GM19372 (cell line): ENCODE measurements at regions not wholly inside any gene's neighbourhood (a gene's known extent, or its start where the extent isn't known, plus 50 kb on each side); places are given as distances from the start of the nearest gene placed in this dataset.

Experiments used
- ATAC-seq: cut with Tn5 transposase; IDR thresholded peaks from one replicate; pipeline ENCODE4 v1.9.1; 2021; ENCODE audit warnings: mild to moderate bottlenecking, low read depth, moderate library complexity; ENCODE audit not compliant: unreplicated experiment

GRCh38 chr3:110568246-110568645 lies 503.4 kb upstream of the NECTIN3 start:
- ATAC-seq: no peak

- ATAC-seq: no peak
Observed at GRCh38 chr3:110569073-110569472, 502.5 kb upstream of the NECTIN3 start.

DNA sequence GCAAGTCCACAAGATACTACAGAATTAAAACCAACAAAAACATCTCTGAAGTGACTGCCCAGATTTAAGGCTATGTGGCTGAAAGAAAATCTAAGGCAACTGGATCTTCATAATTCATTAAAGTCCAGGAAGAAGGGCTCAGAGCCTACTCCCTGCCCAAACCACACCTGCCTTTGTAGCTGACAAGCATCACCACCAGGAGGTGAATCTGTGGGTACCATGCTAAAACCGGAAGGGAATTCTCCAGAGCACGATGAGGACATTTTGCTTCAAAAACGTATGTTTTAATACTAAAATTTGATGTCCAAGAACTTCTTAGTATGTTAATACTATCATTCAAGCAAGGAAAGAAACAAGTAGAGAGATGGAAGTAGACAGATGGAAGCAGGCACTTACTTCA lies 495.9 kb upstream of the NECTIN3 start:
- ATAC-seq: no peak

- no peak for ATAC-seq
Observed at GRCh38 chr3:110576960-110577359, 494.7 kb upstream of the NECTIN3 start.

DNA sequence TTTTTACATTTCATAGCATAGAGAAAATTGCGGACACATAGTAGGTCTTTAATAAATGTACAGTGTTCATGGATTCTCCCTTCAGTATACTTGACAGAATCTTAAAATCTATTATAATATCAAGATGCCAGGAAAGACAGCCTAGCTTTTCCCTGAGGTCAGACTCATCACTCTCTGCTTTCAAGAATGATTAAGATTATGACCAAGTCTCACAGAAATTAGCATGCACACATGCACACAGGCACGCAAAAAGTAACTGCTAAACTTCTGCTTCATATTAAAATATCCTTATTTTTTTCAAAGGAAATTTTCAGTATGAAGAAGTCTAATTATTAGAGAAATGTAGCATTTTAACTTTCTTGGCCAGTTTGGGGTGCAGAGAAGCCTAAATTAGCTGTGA lies 493.8 kb upstream of the NECTIN3 start:
- ATAC-seq: no peak

GRCh38 chr3:110579840-110580550 lies 491.6 kb upstream of the NECTIN3 start:
- no peak for ATAC-seq

- no peak for ATAC-seq
Observed at GRCh38 chr3:110583373-110583935, 488.2 kb upstream of the NECTIN3 start.

- ATAC-seq: no peak
Observed at GRCh38 chr3:110588906-110589305, 482.7 kb upstream of the NECTIN3 start.

GRCh38 chr3:110589341-110589740 lies 482.3 kb upstream of the NECTIN3 start:
- ATAC-seq: no peak

DNA sequence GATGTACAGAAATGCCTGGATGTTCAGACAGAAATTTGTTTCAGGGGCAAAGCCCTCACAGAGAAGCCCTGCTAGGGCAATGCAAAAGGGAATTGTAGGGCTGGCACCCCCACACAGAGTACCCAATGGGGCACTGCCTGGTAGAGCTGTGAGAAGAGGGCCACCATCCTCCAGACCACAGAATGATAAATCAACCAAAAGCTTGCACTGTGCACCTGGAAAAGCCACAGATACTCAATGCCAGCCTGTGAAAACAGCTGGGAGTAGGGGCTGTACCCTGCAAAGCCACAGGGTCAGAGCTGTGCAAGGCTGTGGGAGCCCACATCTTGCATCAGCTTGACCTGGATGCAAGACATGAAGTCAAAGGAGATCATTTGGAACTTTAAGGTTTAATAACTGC lies 477.9 kb upstream of the NECTIN3 start:
- ATAC-seq: no peak

- ATAC-seq: no peak
Observed at GRCh38 chr3:110598847-110599490, 472.6 kb upstream of the NECTIN3 start.

- no peak for ATAC-seq
Observed at GRCh38 chr3:110608566-110608965, 463.1 kb upstream of the NECTIN3 start.

GRCh38 chr3:110612045-110612444 lies 459.6 kb upstream of the NECTIN3 start:
- no peak for ATAC-seq

DNA sequence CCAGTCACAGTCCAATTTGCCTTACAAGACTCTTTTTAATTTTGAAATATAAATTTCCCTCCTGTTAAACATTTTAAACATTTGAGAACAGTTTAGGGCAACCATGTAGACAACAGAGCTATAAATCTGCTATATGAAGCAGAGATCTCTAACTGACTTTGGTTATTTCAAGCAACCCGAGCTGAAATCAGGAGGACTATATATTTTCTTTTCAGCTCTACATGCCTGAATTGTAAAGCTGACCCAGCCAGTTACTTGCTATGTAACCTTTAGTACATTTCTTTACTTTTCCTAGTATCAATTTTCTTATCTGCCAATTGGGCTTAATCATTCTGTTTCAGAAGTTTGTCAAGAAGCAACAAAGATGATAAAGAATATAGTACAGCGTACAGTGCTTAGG lies 457.4 kb upstream of the NECTIN3 start:
- no peak for ATAC-seq

DNA sequence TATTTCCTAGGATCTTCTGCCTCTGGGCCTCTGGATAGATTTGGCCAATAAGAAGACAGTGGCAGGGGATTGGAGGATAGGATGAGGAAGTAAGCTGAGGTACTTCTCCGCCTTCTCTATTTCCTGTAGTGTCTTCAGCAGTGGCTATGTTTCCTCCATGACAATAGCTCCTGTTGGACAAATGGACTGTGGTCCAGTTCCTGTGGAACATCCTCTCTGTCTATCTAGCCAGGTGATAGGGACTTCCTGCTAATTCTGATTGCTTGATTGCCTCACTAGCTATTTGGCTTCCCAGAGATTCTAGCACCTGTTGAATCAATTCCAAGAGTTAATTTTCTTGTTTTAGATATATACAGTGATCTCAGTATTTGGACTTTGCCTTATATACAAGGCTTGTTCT lies 456.2 kb upstream of the NECTIN3 start:
- no peak for ATAC-seq

DNA sequence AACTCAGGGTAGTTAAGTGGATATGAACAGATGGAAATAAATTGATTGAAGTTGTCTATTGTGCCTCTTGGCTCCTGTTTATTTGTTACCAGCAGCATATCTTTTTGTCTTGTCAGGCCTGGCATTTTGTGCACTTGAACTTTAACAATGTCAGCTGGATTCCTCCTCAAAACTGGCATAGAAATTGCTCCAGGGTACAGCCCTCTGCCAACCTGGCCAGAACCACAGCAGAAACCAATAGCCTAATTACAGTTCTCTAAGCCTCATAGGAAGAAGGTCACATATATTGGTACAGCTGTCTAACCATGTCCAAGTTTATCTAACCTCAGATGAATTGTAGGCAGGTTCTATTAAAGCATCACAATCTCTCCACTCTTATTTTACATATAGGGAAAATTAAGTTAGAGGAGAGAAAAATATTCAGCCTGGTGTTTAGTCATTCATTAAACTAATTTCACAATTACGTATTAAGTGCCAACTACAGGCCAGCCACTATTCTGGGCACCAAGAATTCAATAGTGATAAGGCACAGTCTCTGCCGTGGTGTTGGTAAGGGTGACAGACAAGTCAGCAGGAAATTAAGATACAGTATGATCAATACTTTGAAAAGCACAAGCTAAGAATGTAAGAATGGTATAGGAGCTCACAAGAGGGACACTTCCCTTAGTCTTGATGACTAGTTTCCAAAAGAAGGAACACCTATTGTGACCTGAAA lies 452.9 kb upstream of the NECTIN3 start:
- no peak for ATAC-seq

DNA sequence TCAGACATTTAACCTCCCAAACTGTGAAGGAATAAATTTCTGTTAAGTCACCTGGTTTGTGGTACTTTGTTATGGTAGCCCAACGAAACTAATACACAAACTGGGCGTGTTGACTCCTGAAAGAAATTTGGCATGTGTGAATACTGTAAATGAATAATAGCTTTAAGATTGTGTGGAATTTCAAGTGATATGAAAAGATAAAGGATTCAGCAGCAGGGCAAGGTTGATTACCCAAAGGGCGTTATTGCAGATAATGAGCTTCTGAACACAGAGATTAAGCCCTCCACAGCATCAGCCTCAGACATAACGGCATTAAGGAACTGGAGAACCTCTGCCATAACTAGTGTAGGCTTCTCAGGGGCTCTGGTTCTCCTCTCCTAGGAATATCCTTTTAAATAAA lies 451.5 kb upstream of the NECTIN3 start:
- ATAC-seq: no peak

DNA sequence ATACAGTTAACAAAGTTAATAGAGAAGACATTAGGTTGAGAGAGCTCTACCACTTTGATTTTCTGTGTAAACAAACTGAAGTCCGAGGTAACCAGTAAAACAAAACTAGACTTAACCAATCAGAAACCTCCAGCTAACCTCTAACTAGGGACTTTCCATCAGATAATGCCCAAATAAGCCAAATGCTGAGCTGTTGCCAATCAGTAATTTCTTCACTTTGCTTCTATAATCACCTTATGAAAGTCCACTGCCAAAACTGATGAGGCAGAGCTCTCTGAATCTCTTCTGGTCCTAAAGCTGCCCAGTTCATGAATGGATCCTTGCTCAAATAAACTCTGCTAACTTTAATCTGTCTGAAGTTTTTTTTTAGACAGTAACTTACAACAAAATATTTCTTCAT lies 448.0 kb upstream of the NECTIN3 start:
- no peak for ATAC-seq

GRCh38 chr3:110624576-110624975 lies 447.0 kb upstream of the NECTIN3 start:
- no peak for ATAC-seq

DNA sequence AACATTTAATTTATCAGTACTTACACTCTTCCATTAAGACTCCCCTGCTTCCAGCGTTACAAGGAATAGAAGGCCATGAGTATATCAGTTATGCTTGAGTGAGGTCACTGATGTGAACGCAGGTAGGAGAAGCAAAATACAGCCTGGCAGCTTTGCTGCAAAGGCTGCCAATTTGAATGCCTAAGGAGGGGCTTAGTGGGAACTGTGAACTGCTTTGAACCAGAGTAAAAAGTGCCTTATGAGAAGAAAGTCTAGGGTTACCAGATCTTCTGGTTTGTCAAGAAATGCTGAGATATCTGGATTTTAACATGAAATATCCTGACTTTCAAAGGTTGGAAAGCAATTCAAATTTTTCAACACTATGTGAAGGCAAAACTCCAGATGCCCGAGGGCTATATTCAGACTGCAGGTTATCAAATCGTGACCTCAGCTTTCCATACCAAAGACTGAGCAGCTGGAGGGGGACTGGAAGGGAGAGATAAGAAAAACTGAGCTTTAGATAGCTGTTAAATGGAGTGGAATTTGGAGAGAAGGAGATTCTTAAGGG lies 446.3 kb upstream of the NECTIN3 start:
- ATAC-seq: no peak

DNA sequence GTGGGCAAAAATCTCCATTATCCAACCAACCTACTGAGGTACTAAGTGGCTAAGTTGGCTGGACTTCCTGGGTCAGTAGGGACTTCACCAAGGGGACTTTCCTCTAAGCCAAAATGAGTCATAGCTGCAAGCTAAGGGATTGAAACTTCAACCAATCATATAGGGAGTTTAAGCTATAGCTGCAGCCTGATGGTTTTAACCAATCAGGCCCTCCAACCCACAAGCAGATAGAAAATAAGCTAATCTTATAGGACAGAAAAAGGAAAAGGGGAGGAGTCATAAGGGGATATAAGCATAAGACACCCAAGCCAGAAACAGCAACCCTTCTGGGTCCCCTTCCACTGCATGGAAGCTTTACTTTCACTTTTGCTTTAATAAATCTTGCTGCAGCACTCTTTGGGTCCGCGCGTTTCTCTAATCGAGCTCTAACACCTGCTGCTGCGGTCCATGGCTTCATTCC lies 444.9 kb upstream of the NECTIN3 start:
- peak; percentile 47 for ATAC-seq
